Ecto neural progenitor cell (in vitro differentiated cells): ENCODE measurements at regions not wholly inside any gene's neighbourhood (a gene's known extent, or its start where the extent isn't known, plus 50 kb on each side); places are given as distances from the start of the nearest gene placed in this dataset.

ENCODE experiments used
- DNase-seq: peaks from one replicate; pipeline ENCODE4 v3.0.0-alpha.2; 2018; ENCODE audit warnings: low spot score

DNA sequence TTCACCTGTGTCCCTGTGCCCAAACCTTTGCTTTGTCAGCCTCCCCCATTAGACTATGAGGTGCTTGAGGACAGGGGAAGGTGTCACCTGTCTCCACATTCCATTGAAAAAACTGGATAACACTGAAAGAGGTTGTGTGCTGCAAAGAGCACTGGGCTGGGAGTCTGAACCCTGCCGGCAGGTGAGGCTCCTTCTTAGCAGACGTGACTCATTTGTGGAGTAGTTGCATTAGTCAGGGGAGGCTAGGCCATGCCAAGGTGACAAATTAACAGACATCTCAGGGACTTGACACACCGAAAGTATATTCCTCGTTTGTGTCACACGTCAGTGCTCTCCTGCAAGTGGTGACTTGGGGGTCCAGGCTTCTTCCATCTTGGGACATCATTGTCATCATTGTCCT is 95.9 kb upstream of the STX18 start:
- no peak for DNase-seq

DNA sequence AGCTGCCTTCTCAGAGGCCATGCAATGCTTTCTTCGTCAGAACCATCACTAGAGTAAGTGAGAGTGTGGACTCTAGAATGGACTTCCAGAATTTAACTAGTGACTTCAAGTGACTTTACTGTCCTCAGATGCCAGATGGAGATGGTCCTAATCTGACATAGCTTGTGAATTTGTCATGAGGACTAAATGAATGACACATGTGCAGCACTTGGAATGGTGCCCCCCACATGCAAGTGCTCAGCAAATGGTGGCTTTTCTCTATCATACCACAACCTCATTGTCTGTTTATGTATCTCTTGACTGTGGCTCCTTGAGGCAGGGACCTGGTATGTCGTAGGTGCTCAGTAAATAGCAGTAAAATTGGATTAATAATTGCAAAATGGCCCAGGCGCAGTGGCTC is 91.6 kb upstream of the STX18 start:
- no peak for DNase-seq

GRCh38 chr4:4631150-4631549 is 89.3 kb upstream of the STX18 start:
- no peak for DNase-seq

DNA sequence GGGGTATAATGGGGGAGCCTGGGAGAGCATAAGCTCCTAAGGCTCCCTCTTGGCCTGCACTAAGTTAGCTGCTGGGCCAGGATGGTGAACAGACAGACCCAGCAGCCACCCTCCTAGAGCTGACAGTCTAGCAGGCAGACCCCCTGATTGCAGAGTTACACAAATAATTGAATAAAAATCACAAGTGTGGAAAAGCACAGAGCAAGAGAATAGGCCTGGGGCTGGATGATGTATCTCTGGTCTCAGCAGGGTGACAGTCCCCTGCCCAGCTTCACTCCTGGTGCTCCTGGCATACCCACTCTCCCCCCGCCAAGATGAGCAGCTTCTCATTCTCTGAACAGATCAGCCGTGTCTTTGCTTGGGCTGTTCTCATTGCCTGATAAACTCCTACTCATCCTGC is 86.1 kb upstream of the STX18 start:
- DNase-seq: no peak

- no peak for DNase-seq
Measured at GRCh38 chr4:4627111-4627510, 85.3 kb upstream of the STX18 start.

GRCh38 chr4:4625488-4625887 is 83.6 kb upstream of the STX18 start:
- no peak for DNase-seq

DNA sequence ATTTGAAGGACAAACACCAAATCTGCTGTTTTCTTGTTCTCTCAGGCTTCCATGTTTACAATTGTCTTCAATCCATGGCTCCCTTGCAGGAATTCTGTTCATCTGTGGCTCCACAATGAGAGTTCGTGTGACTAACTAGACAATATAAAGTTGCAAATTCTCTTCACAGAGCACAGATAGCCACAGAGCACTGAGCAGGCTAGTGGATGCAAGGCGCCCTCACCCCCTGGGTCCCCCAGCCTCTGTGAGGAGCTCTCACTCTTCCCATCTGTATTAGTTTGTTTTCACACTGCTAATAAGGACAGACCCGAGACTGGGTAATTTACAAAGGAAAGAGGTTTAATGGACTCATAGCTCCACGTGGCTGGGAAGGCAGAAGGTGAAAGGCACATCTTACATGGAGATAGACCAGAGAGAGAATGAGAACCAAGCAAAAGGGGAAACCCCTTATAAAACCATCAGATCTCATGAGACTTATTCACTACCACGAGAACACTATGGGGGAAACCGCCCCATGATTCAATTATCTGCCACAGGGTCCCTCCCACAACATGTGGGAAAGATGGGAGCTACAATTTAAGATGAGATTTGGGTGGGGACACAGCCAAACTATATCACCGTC is 82.5 kb upstream of the STX18 start:
- DNase-seq: no peak

GRCh38 chr4:4619821-4620220 is 78.0 kb upstream of the STX18 start:
- no peak for DNase-seq

- DNase-seq: no peak
Measured at GRCh38 chr4:4618847-4619246, 77.0 kb upstream of the STX18 start.

DNA sequence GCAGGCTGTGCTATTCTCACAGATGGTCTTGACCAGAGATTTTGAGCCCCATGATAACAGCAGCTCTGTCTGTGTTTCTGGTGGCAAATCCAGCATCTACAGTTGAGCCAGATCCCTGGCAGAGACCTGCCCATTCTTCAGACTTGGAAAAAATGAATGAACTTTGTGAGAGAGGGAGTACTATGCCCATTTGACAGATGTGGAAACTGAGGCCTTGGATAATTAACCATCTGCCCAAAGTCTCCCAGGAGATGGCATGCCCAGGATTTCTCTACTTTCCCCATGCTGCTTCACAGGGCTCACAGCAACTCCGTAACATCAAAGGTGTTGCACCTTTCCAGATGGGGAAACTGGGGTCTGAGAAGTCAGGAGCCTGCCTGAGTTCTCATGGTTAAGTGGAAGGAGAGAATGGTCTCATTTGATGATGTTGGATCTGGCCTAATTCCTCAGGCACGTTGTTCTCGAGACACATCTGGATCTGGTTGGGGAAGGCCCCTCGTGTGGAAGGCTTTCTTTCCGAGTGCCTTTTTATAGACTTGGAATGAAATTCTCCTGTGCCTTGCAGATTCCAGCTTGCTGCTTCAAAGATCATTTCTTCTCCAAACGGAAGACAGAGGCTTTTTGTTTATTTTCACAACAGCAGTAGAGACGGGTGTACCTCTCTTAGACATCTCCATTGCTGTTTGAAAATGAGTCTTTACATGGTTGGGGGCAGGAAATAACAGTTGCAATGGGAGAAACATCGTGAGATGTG is 73.3 kb upstream of the STX18 start:
- DNase-seq: no peak

- DNase-seq: no peak
Measured at GRCh38 chr4:4613641-4614286, 71.9 kb upstream of the STX18 start.

- no peak for DNase-seq
Measured at GRCh38 chr4:4613126-4613465, 71.2 kb upstream of the STX18 start.

GRCh38 chr4:4610672-4611071 is 68.8 kb upstream of the STX18 start:
- DNase-seq: no peak

DNA sequence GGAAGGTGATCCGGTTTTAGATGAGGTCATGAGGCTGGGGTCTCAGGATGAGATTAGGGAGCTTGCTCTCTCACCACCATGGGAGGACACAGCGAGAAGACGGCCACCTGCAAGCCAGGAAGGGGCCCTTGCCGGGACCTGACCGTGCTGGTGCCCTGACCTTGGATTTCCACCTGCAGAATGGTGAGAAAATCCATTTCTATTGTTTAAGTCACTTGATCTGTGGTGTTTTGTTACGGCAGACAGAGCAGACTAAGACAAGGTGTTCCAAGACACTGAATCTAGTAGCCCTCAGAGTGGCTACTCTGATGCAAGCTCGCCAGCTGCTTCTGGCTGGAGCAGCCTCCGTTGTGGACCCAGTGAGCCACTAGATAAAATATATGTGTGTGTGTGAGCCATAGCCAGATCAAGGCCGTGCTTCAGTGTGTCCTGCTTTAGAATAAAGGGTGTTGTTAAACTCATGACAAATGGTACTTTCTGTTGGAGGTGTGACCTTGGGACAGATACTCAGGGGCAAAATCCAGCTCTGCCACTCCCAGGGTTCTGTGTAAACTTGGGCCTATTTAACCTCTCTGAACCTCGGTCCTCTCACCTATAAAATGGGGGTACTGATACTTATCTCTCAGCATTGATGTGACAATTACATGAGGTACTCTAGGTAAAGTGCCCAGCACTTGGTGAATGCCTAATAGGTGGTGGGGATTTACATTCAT is 67.9 kb upstream of the STX18 start:
- DNase-seq: no peak

DNA sequence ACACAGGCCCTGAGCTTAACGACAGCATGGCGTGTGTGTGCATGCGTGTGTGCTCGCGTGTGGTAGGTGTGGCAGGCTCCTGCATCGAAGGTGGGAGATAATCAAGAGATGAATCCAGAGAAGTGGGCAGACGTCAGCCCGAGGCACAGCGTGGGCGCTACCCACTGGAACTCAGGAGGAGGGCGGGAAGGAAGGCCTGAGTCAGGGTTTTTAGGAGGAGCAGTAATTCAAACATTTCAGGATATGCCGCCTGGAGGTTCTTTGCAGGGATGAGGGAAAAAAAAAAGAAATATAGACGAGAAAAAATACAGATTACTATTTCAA is 66.3 kb upstream of the STX18 start:
- DNase-seq: no peak

- no peak for DNase-seq
Measured at GRCh38 chr4:4607336-4608213, 65.7 kb upstream of the STX18 start.

DNA sequence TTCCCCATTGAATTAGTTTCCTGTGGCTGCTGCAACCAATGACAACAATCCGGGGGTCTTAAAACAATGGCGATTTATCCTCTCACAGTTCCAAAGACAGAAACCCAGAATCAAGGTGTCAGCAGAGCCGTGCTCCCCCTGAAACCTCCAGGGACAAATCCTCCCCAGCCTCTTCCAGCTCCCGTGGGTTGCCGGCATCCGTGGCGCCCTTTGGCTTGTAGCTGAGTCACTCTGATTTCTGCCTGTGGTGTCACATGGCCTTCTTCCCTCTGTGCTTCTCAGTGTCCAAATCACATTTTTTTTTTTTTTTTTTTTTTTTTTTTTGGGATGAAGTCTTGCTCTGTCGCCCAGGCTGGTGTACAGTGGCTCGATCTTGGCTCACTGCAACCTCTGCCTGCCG is 64.5 kb upstream of the STX18 start:
- no peak for DNase-seq

- DNase-seq: no peak
Measured at GRCh38 chr4:4605849-4606248, 64.0 kb upstream of the STX18 start.

DNA sequence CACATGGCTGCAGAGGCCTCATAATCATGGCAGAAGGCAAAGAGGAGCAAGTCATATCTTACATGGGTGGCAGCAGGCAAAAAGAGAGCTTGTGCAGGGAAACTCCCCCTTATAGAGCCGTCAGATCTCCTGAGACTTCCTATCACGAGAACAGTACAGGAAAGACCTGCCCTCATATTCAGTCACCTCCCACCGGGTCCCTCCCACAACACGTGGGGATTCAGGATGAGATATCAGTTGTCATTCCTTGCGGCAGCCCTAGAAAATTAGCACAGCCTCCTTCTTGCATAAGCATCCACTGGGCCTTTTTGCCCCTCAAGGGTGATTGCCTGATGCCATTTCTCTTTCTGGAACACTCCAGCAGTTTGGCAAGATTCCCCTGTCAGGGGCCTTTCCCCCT is 61.7 kb upstream of the STX18 start:
- no peak for DNase-seq

- DNase-seq: no peak
Measured at GRCh38 chr4:4603067-4603466, 61.2 kb upstream of the STX18 start.

DNA sequence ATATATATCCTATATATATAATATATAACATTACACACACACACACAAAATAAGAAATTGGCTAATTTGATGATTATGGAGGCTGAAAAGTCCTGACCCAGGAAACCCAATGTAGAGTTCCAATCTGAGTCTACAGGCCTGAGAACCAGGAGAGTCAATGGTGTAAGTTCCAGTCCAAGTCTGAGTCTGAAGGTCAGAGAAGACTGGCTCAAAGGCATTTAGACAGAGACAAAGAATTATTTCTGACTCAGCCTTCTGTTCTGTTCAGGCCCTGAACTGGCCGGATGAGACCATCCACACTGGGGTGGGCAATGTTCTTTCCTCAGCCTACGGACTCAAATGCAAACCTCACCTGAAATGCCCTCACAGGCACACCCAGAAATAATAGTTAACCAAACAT is 60.6 kb upstream of the STX18 start:
- no peak for DNase-seq

DNA sequence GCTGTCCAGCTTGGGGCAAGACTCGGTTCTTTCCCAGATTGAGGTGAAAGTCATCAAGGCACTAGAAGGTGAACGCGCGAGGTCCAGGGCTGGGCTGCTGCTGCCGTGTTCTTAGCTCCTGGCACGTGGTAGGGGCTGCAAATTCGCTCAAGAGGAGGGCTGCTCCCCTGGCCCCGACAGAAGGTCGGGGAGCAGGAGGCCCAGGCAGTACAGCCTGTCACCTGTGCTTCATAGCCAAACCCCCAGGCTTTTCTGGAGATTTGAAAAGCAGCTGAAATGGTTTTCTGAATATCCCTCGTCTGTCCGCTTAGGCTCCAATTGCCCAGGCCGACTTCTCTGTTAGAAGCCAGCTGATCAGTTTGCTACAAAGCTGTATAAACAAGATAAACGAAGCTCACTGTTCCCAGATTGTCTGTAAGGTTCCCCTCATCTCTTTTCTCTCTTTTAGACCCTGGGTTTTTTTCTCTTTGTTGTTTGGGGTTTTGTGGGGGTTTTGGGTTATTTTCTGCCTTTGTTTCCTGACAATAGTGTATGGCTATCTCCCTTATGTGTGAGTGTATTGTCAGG is 60.0 kb upstream of the STX18 start:
- no peak for DNase-seq
